A549 (cell line): ENCODE measurements at regions not wholly inside any gene's neighbourhood (a gene's known extent, or its start where the extent isn't known, plus 50 kb on each side); places are given as distances from the start of the nearest gene placed in this dataset.

Experiments used
- NR3C1 ChIP-seq: fragments of >200 bp; sonication (Bioruptor Twin); formaldehyde crosslinking; IDR thresholded peaks from 3 replicates; pipeline ENCODE4 v1.6.1; 2017
- POLR2A ChIP-seq: IDR thresholded peaks from 2 replicates; pipeline ENCODE4 v1.6.1; 2012; ENCODE audit warnings: mild to moderate bottlenecking, low read length

- TF ChIP-seq NR3C1 (no peak), POLR2A (no peak)
These were observed 212.2 kb downstream of the ETV1 start for GRCh38 chr7:13777242-13777641.
